NCI-H1105 treated with DMSO at 0.1 percent for 48 hours (cell line): ENCODE measurements at regions not wholly inside any gene's neighbourhood (a gene's known extent, or its start where the extent isn't known, plus 50 kb on each side); places are given as distances from the start of the nearest gene placed in this dataset.

Experiments
- DNase-seq: peaks from one replicate; lab custom pipeline; 2025; lab: John Stamatoyannopoulos, UW

DNA sequence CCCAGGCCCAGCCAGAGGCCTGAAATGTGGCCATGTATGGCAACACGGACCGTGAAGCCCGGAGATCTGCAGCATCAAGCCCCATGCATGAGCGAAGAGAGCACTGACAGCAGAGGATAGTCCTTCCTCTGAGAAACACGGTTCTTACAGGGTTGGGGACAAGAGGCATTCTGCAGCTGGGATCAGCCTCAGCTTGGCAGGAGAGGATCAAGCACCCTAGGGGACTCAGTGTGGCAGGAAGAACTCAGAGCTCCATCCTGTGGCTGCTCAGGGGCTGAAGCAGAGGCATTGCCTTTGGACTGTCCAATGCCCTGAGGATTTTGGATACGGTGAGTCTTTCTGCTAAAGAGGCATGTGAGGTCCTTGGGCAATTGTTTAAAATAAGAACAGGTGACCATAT, 368.7 kb downstream of the ZNF516 start:
- DNase-seq: no peak

DNA sequence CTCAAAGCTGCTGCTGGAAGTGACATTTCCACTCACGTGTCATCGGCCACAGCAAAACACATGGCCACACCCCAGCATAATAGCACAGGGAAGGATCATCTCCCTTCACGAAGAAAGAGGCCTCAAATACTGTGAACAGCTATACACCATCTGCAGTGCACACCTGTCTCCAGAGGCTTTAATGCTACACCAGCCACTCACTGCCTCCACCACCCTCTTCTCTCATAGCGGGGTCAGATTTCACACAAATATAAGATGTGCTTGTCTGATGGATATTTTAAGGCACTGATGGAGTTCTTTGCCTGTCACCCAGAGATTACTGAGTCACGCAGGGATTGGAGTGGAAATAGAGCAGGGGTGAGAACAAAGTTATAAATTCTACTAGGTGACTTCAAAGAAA, 374.0 kb downstream of the ZNF516 start:
- no peak for DNase-seq

DNA sequence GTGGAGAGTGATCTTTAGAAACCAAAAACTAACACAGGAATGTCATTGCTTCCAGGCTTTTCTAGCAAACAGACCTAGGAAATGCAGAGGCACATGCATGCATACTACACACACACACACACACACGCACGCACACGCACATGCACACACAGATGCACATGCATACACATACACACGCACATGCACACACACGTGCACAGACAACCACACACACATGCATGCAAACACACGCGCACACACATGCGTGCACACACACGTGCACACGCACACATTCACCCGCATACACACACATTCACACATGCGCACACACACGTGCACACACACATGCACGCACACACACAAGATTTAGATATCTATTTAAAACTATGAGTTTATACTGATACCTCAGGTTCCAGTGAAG, 379.5 kb downstream of the ZNF516 start:
- no peak for DNase-seq

DNA sequence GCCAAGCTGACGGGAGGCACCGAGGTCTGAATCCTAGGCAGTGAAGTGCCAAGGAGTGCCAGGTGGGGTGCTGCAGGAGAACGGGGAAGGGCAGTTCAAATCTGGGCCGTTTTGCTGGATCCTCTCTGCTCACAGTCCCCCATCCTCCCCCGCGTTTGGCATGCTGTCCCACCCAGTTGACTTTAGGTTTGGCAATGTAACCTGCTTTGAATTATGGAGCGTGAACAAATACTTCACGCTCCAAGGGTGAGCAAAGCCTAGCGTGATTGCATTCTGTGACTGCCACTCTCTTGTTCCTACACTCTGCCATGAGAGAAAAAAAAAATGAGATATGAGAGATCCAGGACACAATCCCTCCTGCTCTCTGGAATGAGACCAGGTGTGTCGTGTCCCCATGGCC, 381.9 kb downstream of the ZNF516 start:
- no peak for DNase-seq

DNA sequence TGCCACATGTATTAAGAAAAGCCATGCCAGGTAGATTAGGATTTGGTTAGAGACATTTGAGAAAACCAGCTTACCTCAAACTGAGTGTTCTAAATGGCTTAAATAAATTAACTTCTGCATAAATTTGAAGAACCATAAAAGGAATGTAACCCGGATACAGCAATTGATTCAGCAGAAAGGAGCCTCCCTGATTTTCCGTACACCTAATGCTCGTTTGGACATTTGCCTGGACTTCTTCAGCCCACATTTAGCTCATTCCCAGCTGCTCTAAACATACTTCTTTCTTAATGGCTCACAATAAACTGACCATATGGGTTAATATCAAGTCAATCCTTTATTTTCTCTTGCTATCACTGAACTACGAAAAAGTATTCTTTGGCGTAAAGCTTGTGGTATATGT, 392.4 kb downstream of the ZNF516 start:
- peak; percentile 21 for DNase-seq

DNA sequence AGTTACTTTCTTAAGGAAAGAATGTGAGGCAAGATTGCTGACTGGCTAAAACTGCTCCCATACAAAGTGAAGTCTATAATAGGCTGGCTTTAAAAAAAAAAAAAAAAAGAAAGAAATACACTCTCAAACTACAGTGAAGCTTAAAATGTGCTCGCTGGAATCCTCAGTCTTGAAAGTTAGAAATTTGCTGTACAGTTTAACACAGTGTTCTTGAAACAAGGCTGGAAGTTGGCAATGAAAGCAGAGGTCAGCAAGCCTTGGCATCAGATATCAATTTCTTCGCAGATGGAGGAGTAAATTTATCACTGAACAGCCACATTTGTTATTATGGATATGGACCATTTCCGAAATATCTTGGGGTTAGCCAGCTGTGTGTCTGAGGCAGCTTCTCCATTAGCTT, 392.9 kb downstream of the ZNF516 start:
- no peak for DNase-seq

DNA sequence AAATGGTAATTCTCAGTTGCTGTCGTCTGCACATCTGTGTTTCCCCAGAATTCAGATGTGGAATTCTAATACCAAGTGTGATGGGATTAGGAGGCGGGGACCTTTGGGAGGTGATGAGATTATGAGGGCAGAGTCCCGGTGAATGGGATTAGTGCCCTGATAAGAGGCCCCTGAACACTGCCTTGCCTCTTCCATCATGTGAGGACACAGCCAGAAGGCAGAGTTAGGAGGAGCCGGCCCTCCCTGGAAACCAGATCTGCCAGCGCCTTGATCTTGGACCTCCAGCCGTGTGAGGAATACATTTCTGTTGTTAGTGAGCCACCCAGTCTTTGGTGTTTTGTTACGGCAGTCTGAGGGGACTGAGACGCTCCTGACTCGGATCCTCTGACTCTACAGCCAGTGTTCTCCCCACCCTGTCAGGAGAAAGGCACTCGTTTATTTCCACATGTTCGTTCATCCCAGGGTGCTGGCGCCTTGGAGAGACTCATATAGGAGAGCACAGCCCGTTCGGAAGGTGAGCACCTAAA, 395.0 kb downstream of the ZNF516 start:
- no peak for DNase-seq

DNA sequence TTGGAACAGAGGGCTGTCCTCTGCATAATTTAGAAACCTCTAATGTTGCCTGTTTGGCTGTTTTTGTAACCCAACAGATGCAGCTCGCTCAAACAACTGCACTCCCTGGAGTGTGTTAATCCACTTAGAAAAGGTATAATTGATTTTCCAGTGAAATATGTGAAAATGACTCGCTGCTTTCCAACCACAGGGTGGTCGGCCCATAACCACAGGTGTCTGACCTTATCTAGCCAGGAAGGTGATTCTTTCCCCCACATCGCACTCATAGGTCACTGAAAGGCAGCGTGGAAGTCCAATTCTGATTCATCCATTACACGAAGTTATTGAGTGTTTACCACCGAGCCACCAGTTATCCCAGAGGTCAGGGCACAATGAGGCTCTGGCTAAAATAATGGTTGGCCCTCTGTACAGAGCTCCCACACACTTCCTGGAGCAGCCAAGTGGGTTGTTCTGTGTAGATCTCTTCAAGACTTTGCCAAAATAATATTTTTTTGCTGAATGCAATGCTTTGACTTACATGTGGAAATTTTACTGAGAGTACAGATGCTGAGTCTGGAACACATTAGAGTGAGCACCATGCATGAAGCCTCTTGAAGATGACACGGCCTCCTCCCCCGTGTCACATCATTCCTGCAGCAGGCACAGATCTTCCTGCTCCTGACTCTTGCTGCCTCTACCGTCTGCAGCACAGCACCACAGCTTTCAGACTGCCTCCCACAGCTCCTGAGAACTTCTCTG, 396.2 kb downstream of the ZNF516 start:
- no peak for DNase-seq

DNA sequence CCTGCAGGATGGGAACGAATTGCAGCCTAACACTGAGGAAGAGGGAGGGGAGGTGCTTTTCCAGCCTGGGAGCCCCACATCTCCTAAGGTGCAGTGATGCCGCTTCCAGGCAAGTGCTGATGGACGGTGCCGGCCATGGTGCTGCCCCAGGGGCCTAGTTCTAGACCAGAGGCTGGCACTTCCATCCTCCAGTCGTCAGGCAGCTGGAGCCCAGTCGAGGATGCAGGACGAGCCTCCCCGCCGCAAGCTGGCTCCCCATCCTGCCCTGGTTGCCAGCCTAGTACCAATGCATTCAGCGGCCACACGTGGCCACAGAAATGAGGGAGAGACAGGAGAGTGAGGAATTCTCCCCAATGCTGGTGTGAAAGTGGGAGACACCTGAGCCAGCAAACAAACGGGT, 413.5 kb downstream of the ZNF516 start:
- DNase-seq: no peak

DNA sequence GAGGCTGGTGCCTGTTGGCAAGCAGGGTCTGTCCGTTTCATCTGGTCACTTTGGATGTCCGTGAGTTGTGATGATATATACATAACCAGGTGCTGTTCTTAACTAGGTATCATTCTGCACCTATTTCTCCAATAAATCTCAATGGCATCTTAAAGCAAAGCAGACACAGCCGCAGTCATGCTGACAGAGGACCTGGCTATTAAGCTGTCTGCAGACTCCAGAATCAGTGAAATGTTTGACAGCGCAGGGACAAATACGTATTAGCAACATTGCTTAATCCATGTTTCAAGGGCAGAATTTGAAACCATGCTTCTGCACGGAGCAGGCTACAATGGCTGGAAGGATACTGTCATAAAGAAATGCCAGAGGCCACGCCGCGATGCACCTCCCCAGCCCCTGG, 414.6 kb downstream of the ZNF516 start:
- no peak for DNase-seq

DNA sequence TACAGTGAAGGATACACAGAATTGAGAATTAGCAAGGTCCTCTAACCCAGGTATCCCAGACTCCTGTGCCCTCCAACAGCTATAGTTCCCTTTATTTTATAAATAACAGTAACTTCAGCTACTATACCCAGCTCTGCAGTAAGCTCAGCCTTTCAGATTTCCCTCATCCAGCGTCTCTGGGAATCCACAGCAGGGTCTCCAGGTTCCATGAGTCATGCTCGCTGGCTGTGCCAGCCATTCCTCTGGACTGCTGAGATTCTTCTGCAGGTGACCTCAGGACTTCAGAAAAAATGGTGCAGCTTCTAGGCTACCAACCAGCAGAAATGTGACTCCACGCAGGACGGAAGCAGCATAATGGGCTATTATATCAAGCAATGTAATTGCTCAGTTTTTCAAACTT, 419.3 kb downstream of the ZNF516 start:
- no peak for DNase-seq

DNA sequence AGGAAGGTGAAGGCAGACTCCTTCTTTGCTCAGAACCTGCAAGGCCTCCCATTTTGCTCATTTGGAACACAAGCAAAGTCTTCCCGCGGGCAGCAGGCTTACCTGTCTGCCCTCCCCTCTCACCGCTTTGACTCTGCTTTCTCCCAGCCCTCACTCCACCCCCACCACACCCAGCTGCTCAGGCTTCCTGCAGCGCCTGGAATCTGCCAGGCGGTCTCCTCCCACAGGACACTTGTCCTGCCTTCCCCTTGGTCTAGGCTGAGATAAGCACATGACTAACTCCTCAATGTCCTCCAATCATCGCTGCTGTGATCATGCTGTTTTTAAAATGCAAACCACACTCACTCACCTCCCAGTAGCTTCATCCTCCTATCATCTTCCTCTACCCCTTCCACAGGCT, 430.0 kb downstream of the ZNF516 start:
- no peak for DNase-seq

DNA sequence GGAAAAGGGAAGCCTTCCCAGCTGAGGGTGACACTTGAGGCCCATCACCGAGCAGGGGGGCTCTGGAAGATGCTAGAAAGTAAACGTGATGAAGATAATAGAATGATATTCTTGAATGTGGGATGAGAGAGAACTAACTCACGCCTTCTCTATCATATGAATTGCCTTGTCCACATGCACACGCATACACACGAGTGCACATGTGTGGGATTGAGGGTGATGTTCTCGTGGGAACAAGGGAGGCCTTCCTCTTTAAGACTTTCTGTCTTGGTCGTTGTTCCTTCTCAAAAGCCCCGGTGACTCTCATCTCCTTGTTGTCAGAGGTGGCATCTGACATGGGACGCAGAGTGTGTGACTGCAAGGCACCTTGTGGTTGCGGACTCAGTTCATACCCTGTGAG, 436.9 kb downstream of the ZNF516 start:
- DNase-seq: no peak

DNA sequence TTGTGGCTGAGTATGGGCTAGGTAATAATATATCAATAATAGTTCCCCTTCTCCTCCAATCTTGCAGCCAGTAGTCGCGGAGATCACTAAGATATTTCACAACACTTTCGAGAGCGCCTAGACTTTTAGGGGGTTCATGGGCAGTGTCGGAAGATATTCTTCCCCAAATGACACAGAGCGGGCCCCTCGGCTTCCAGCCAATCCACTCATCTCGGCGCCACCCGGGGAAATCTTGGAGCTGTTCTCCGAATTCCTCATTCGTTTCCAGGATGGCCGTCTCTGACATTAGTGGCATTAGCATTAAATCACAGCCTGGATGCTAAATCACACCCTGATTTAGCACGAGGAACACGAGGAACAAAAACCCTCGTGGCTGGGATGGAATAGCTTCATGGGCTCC, 437.7 kb downstream of the ZNF516 start:
- DNase-seq: no peak

DNA sequence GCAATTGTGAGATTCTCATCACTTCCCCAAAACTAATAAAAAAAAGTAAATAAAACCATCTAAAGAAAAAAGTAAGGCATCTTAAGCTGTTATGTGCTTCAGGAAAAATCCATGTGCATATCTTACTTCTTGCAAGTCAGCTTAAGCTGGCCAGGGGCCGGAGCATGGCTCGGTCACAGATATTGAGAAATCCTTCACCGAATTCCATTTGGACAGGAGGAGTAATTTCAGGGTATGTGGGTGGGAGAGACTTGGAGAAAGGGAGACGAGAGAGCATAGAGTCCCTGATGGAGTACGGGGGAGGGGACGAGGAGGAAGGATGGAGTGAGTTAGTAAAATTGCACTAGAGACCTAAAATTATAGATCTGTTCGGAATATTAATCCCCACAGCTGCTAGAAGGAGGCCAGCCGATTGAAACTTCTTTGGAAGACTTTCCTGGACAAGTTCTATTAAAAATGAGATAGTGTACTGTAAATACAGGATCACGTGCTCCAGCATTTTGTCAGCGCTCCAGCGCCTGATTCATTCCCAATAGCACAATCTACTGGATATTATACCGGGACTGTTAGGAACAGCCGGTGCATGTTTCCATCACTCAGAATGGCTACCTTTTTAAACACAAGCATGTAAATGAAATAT, 438.5 kb downstream of the ZNF516 start:
- DNase-seq: no peak

DNA sequence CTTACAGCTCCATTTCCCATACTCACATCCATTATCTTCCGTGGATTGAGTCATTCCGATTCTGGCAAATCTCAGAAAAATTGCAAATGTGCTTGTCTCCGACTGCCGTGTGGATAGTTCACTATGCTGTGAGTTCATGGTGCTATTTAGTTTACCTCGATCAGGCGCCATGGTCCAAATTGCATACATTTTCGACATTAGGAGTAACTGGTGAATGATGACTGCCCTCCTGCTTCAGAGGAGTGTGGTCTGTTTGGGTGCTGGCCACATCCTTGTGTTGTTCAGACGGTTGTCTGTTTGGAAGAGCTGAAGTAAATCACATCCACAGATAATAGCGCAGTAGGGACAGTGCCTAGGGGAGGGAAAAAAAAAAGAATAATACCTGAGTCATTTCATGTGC, 439.5 kb downstream of the ZNF516 start:
- no peak for DNase-seq

DNA sequence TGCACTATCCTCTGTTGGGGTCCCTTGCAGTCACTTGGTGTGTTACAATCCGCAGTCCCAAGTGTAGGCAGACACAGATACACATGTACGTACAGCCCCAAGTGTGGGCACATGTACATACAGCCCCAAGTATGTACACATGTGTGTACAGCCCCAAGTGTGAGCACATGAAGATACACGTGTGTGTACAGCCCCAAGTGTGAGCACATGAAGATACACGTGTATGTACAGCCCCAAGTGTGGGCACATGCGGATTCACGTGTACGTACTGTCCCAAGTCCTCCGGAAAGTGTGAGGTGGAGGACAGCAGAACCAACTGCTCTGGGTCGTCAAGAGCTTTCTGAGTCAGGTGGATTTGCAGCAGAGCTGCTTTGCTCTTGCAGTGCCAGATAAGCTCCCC, 440.0 kb downstream of the ZNF516 start:
- no peak for DNase-seq

DNA sequence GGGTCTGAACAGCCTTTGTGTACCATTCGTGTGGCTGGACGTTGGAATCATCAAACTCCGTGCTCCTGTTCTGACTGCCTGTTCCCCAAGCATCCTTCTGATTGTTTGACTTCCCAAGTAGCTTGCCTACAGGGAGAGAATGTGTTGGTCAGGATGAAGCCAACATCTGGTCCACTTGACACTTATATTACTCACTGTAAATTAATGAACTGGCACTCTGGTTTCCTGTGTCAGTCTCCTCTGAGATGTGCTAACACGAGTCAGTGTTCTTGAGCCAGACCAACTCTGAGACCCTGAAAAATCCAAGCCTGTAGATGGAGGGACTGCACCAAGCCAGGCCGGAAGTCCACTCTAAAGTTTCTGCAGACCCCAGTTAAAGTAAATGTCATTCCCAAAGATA, 440.9 kb downstream of the ZNF516 start:
- DNase-seq: no peak

DNA sequence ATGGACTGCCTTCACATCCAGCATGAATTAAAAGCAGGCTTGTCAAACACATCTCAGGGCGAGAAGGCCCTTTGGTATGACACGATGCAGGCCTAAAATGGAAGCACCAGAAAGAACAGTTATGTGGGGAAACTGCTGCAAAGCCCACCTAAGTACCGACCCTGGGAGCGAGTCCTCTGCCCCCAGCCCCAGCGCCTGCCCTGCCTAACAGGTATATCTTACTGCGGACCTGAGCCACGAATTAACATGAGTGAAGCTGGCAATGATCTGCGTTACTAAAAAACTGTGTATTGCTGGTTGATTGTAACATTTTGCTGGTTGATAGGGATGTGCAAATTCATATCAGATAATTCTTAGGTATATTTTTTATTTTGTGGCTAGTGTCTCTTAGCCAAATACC, 441.5 kb downstream of the ZNF516 start:
- DNase-seq: no peak

DNA sequence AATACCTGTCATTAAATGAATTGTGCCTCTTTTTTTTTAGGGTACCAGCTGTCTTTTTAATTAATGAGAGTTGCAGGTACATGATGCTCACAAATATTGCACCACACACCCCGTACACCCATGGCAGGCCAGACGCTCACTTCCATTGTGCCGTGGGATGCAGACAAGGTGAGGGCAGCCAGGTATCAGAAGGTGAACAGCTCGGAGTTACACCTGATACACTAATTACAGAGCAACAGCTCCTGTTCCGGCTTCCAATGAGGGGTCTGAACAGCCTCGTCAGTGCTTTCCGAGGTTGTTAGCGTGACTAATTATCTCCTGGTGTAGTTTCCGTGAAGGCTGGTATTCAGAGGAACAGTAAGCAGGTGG, 442.8 kb downstream of the ZNF516 start:
- no peak for DNase-seq

DNA sequence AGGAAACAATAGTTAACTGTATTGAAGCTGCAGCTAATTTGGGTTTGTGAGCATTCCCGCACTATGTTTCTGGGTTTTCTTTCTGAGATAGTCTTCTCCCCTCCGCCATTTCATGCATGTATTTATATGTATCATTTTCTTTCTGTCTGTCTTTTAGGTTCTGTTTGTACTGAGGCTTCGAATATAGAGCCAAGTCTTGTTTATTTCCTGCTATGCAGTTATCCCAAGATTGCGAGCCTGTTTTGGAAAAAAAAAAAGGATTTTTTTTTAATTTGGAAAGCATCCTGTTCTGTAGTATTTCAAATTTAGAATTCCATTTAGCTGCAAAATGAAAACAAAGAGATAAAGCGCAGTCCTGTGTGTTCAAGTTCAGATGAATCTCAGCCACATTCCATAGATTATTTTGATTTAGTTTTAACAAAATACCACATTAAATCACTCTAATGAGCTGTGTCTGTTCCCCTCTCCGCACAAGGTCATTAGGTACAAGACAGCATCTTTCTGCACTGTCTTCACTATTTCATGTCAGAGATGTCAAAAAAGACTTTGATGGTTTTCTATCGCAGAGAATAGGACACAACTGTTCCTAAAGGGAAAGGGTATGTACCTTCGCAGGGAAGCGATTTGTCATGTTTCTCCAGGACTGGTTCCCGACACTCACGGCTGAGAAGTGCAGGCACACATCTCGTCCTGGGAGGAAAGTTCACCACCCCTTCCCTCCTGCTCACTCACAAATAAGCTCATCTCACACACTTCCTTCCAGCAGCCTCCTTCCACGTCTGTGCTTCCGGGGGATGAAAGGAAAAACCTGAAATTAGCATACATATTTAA, 443.4 kb downstream of the ZNF516 start:
- DNase-seq: no peak

DNA sequence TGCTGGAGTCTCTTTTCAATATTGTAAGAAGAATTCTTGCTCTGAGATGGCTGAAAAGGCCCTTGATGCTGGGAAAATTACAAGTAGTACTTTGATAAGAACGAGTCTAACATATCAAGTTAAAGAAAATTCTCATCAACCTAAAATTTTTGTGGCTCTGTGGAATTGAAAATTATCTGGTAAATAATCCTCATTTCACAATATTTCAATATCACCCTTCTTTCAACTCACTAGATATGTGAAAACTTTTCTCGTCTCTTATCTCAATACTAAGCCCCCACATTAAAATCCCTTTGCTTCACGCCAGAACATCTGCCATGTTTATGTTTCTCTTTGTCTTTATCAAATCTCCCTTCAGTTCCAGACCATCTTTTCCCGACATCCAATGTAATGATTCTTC, 448.8 kb downstream of the ZNF516 start:
- no peak for DNase-seq

DNA sequence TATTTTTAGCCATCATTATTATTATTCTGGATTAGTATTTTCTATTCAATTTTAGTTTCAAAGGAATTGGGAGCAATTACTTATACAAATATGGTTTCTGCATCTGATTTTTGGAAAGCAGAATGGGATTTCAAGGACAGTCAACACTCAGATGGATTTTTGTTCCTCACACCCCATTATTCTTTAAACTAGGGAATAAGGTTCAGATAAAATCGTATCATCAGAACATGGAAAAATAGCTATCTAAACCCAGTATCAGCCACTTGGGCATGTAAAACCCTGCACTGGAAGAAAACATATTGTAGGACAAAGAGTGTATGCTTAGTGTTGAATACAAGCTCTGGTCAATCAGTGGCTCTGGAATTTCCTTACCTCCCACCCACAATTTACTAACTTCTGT, 452.5 kb downstream of the ZNF516 start:
- DNase-seq: no peak
